Activated B cell treated with CpG ODN at 0.5 μM for 24 hours (primary cell): ENCODE measurements at regions not wholly inside any gene's neighbourhood (a gene's known extent, or its start where the extent isn't known, plus 50 kb on each side); places are given as distances from the start of the nearest gene placed in this dataset.

Source experiments
- ATAC-seq: fragments of 200-7000 bp; cut with Tn5 transposase; one replicate; pipeline ENCODE4 v1.10.0; 2021; ENCODE audit warnings: low read depth, mild to moderate bottlenecking, moderate library complexity
- CTCF ChIA-PET: fragments of 350-600 bp; sonication (Branson Sonifier 250); formaldehyde crosslinking; loops from one replicate; lab custom pipeline; 2021; ENCODE audit warnings: antibody characterized with exemption; lab: Charles Lee
- POLR2A ChIA-PET: fragments of 350-600 bp; sonication (Branson Sonifier 250); formaldehyde crosslinking; loops from one replicate; lab custom pipeline; 2021; ENCODE audit warnings: antibody characterized with exemption; lab: Charles Lee
- DNase-seq: peaks from one replicate; pipeline ENCODE4 v3.0.0; 2022
- H3K27ac Mint-ChIP-seq: one replicate; pipeline ENCODE4 v1.8.0; 2020; ENCODE audit warnings: mixed read lengths
- H3K27me3 Mint-ChIP-seq: one replicate; pipeline ENCODE4 v1.8.0; 2021; ENCODE audit warnings: mixed read lengths
- H3K36me3 Mint-ChIP-seq: one replicate; pipeline ENCODE4 v1.8.0; 2021; ENCODE audit warnings: low read depth, mixed read lengths
- H3K4me1 Mint-ChIP-seq: one replicate; pipeline ENCODE4 v1.8.0; 2021; ENCODE audit warnings: mixed read lengths
- H3K4me3 Mint-ChIP-seq: one replicate; pipeline ENCODE4 v1.8.0; 2020; ENCODE audit warnings: mild to moderate bottlenecking, mixed read lengths
- H3K9me3 Mint-ChIP-seq: one replicate; pipeline ENCODE4 v1.8.0; 2020; ENCODE audit warnings: mixed read lengths
- intact Hi-C: fragments of 100-400 bp; cut with micrococcal nuclease; formaldehyde crosslinking; loops from one replicate; pipeline ENCODE4 v1.15.1; 2024
- TF ChIP-seq, protein P1 (sequence below): fragments of 200-600 bp; IDR thresholded peaks from one replicate; pipeline ENCODE4 v1.8.0; 2022; ENCODE audit warnings: antibody characterized with exemption, mild to moderate bottlenecking

- H3K4me3 Mint-ChIP-seq = no peak overlapping the region
These were observed 65.5 kb downstream of the ANKRD60 start for GRCh38 chr20:58162986-58163385.

DNA sequence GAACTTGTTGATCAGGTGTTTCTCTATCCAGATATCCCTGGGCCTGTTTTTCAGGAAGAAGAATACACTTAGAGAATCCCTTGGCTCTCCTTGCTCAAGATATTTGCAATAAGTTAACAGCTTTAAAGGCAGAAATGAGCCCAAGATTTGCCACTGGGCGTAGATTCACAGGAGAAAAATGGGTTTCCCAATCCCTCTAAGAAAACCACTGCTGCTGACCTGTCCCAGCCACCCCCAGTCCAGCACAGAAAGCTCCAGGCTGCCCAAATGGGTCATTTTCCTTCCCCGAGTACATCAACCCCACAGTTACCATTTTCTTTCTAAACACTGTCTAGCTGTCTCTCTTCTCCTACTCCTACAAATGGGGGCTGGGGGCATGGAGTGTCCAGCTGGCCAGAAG lies 67.3 kb downstream of the ANKRD60 start:
- CTCF ChIA-PET = interaction anchor here (0.6 kb wide), 1 partner anchor 563 kb away, joined by 3 read pairs; no protein-coding TSS in a partner anchor
- ATAC-seq (no peak), DNase-seq (no peak)
- no peaks in the 10 kb centered on the region for H3K4me1 Mint-ChIP-seq
- no peak overlapping the region for H3K4me3 Mint-ChIP-seq
- no peak overlapping the region for H3K27ac Mint-ChIP-seq
- H3K36me3 Mint-ChIP-seq = no peaks in the 10 kb centered on the region
- H3K9me3 Mint-ChIP-seq = no peaks in the 10 kb centered on the region
- TF ChIP-seq, protein P1, sequence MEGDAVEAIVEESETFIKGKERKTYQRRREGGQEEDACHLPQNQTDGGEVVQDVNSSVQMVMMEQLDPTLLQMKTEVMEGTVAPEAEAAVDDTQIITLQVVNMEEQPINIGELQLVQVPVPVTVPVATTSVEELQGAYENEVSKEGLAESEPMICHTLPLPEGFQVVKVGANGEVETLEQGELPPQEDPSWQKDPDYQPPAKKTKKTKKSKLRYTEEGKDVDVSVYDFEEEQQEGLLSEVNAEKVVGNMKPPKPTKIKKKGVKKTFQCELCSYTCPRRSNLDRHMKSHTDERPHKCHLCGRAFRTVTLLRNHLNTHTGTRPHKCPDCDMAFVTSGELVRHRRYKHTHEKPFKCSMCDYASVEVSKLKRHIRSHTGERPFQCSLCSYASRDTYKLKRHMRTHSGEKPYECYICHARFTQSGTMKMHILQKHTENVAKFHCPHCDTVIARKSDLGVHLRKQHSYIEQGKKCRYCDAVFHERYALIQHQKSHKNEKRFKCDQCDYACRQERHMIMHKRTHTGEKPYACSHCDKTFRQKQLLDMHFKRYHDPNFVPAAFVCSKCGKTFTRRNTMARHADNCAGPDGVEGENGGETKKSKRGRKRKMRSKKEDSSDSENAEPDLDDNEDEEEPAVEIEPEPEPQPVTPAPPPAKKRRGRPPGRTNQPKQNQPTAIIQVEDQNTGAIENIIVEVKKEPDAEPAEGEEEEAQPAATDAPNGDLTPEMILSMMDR = no peak
- intact Hi-C loops = no loop called here
- POLR2A ChIA-PET = no interaction called here
- H3K27me3 Mint-ChIP-seq = peaks cover 7% of the 10 kb centered on the region

More at GRCh38 chr20:58162986-58163385, 65.5 kb downstream of the ANKRD60 start:
- intact Hi-C loops = no loop called here
- H3K36me3 Mint-ChIP-seq = no peaks in the 10 kb centered on the region
- H3K27me3 Mint-ChIP-seq = peaks cover 7% of the 10 kb centered on the region
- H3K4me1 Mint-ChIP-seq = no peaks in the 10 kb centered on the region
- ATAC-seq (no peak), DNase-seq (no peak)
- TF ChIP-seq, protein P1 = no peak
- POLR2A ChIA-PET = no interaction called here
- CTCF ChIA-PET = no interaction called here
- no peaks in the 10 kb centered on the region for H3K9me3 Mint-ChIP-seq
- H3K27ac Mint-ChIP-seq = no peak overlapping the region

- Mint-ChIP-seq H3K27me3 (peaks cover 7% of the 10 kb centered on the region), H3K27ac (no peak overlapping the region), H3K4me3 (no peak overlapping the region), H3K36me3 (no peaks in the 10 kb centered on the region), H3K4me1 (no peaks in the 10 kb centered on the region), H3K9me3 (no peaks in the 10 kb centered on the region)
- DNase-seq = no peak
- ATAC-seq = no peak
- POLR2A ChIA-PET = no interaction called here
- TF ChIP-seq, protein P1 = no peak
- intact Hi-C loops = no loop called here
- CTCF ChIA-PET = interaction anchor here (0.6 kb wide), 1 partner anchor 562 kb away, joined by 3 read pairs; no protein-coding TSS in a partner anchor
These were observed 67.9 kb downstream of the ANKRD60 start for GRCh38 chr20:58160451-58161061.

DNA sequence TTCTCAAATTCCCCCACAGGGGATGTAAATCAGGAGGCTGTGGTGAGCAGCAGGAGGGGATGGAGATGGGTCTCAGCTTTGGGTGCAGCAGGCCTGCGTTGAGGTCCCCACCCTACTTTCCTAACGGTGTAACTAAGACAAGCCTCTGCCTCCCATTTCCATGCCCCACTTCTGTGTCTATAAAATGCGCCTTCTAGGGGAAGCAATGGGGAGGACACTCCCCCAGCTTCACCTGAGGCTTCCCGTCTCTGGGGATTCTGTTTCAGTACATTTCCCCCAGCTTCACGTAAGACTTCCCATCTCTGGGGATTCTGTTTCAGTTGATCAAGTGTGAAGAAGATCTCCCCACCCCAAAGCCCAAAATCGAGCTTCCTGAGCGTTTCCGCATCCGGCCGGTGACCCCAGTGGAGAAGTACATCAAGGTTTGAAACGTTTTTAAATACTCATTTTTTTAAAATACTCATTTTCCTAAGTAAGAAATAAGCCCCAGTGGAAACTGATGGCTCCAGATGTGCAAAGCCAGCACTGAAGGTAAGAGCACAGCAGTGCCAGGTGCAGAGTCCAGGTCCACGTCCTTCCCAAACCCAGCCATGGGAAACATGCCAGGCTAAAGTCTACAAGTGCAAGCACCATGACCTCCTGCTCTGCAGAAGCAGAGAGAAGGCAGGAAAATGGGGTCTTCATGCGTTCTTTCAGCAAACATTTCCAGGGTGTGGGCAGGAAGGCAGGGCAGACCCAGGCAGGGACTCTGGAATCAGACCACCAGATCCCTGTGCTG lies 73.1 kb downstream of the ANKRD60 start:
- no peak for ATAC-seq
- H3K36me3 Mint-ChIP-seq = no peaks in the 10 kb centered on the region

GRCh38 chr20:58154113-58154512 lies 74.3 kb downstream of the ANKRD60 start:
- CTCF ChIA-PET = no interaction called here
- Mint-ChIP-seq H3K4me1 (peaks cover 8% of the 10 kb centered on the region), H3K27me3 (peaks cover 40% of the 10 kb centered on the region), H3K4me3 (no peak overlapping the region), H3K36me3 (no peaks in the 10 kb centered on the region), H3K9me3 (no peaks in the 10 kb centered on the region), H3K27ac (no peak overlapping the region)
- TF ChIP-seq, protein P1 = no peak
- DNase-seq = no peak
- ATAC-seq = no peak
- intact Hi-C loops = no loop called here
- POLR2A ChIA-PET = no interaction called here

More for the DNA sequence above, 73.1 kb downstream of the ANKRD60 start:
- no peak overlapping the region for H3K27ac Mint-ChIP-seq
- TF ChIP-seq, protein P1 = no peak
- DNase-seq = no peak
- H3K4me3 Mint-ChIP-seq = no peak overlapping the region
- CTCF ChIA-PET = no interaction called here
- peaks cover 36% of the 10 kb centered on the region for H3K27me3 Mint-ChIP-seq
- POLR2A ChIA-PET = no interaction called here
- H3K9me3 Mint-ChIP-seq = no peaks in the 10 kb centered on the region
- peaks cover 6% of the 10 kb centered on the region for H3K4me1 Mint-ChIP-seq
- intact Hi-C loops = no loop called here
